GM12878 (cell line): ENCODE measurements at regions not wholly inside any gene's neighbourhood (a gene's known extent, or its start where the extent isn't known, plus 50 kb on each side); places are given as distances from the start of the nearest gene placed in this dataset.
A peak's percentile ranks its signal among the peaks of the same experiment; 100 is the strongest.

Experiments used
- CBX3 ChIP-seq: fragments of 200-600 bp; sonication (generic); IDR thresholded peaks from 2 replicates; pipeline ENCODE4 v1.6.1; 2016; ENCODE audit warnings: low read depth, borderline replicate concordance
- CEBPB ChIP-seq, 2 experiments: fragments of 150-350 bp in 1 of 2; IDR thresholded peaks; 2 replicates each; pipeline ENCODE4 v1.6.1; 2012 to 2014; ENCODE audit warnings: low read depth in 2 of 2, low read length in 2 of 2, borderline replicate concordance in 1 of 2, inconsistent platforms in 1 of 2
- CUX1 ChIP-seq: IDR thresholded peaks from 2 replicates; pipeline ENCODE4 v1.6.1; 2012; ENCODE audit warnings: improper control_type of control experiment, low read depth, low read length; ENCODE audit not compliant: insufficient replicate concordance
- EZH2 ChIP-seq: IDR thresholded peaks from 2 replicates; pipeline ENCODE4 v1.6.1; 2012; ENCODE audit warnings: low read depth, mild to moderate bottlenecking, control low read depth, inconsistent platforms, low read length, borderline replicate concordance; ENCODE audit not compliant: control insufficient read depth
- HCFC1 ChIP-seq: fragments of 150-350 bp; IDR thresholded peaks from 2 replicates; pipeline ENCODE4 v1.6.1; 2014; ENCODE audit warnings: low read length
- IKZF2 ChIP-seq, 2 experiments: fragments of 450-650 bp; IDR thresholded peaks; 2 replicates each; pipeline ENCODE4 v1.6.1; 2017; ENCODE audit warnings: mild to moderate bottlenecking in 2 of 2, moderate library complexity in 2 of 2
- KAT2A ChIP-seq: conservative IDR thresholded peaks from 2 replicates; pipeline ENCODE4 v1.6.1; 2011; ENCODE audit warnings: low read depth, low read length; ENCODE audit not compliant: control insufficient read depth
- MXI1 ChIP-seq: fragments of 150-350 bp; IDR thresholded peaks from 2 replicates; pipeline ENCODE4 v1.6.1; 2011; ENCODE audit warnings: low read depth, mild to moderate bottlenecking, inconsistent platforms, low read length, improper control_type of control experiment
- NR2C2 ChIP-seq: IDR thresholded peaks from 2 replicates; pipeline ENCODE4 v1.6.1; 2011; ENCODE audit warnings: borderline replicate concordance, low read depth; ENCODE audit not compliant: control insufficient read depth, insufficient read length
- POLR2A ChIP-seq: IDR thresholded peaks from 2 replicates; pipeline ENCODE4 v1.6.1; 2011; ENCODE audit warnings: low read depth, mild to moderate bottlenecking, low read length
- RELA ChIP-seq: fragments of 450-650 bp; IDR thresholded peaks from 2 replicates; pipeline ENCODE4 v1.8.0; 2014; ENCODE audit warnings: borderline replicate concordance; ENCODE audit not compliant: partially characterized antibody
- SMAD5 ChIP-seq: IDR thresholded peaks from 2 replicates; pipeline ENCODE4 v1.6.1; 2016; ENCODE audit warnings: antibody characterized with exemption, low read depth
- SP1 ChIP-seq: IDR thresholded peaks from one replicate; pipeline ENCODE4 v1.6.1; 2011; ENCODE audit warnings: low read depth, low read length
- WRNIP1 ChIP-seq: IDR thresholded peaks from 2 replicates; pipeline ENCODE4 v1.6.1; 2011; ENCODE audit warnings: low read depth, low read length, improper control_type of control experiment, borderline replicate concordance
- ZBTB11 ChIP-seq: fragments of 450-650 bp; formaldehyde crosslinking; IDR thresholded peaks from 2 replicates; pipeline ENCODE4 v1.5.0; 2022; ENCODE audit warnings: mild to moderate bottlenecking, missing genetic modification characterization
- TF ChIP-seq, protein P1 (sequence below): fragments of 150-350 bp; IDR thresholded peaks from 2 replicates; pipeline ENCODE4 v1.6.1; 2014; ENCODE audit warnings: mild to moderate bottlenecking, low read depth, low read length
- TF ChIP-seq, protein P2 (sequence below): IDR thresholded peaks from 2 replicates; pipeline ENCODE4 v1.6.1; 2012; ENCODE audit warnings: mild to moderate bottlenecking, low read depth, low read length

DNA sequence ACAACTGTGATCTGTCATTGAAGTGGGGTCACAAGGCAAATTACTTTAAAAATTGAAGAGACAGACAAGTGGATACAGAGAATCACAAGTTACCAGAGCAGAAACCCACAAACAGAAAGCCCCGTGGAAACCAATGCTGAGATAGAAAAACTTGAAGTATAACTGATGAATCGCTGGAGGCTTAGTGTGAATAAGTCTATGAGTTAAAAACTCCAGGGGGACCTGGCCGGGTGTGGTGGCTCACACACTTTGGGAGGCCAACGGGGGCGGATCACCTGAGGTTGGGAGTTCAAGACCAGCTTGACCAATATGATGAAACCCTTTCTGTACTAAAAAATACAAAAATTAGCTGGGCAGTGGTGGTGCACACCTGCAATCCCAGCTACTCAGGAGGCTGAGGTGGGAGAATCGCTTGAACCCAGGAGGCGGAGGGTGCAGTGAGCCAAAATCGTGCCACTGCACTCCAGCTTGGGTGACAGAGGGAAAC is 69.7 kb upstream of the ZNRF2 start (continued):
- TF ChIP-seq NR2C2 (no peak), CBX3 (no peak), SP1 (no peak), MXI1 (no peak), CEBPB (IDR thresholded peaks at IDR 0.05; ENCODE audit: borderline replicate concordance in 1 of 2, low read depth in 2 of 2, low read length in 2 of 2) (no peak), HCFC1 (no peak), POLR2A (no peak), CUX1 (no peak), EZH2 (no peak), KAT2A (no peak), ZBTB11 (CRISPR knock-in tag) (no peak), SMAD5 (no peak), IKZF2 (IDR thresholded peaks at IDR 0.05) (peak; percentile 69 to 70; a peak in 3 of 4 replicates), RELA (peak; percentile 7), WRNIP1 (no peak)
- TF ChIP-seq, protein P1, sequence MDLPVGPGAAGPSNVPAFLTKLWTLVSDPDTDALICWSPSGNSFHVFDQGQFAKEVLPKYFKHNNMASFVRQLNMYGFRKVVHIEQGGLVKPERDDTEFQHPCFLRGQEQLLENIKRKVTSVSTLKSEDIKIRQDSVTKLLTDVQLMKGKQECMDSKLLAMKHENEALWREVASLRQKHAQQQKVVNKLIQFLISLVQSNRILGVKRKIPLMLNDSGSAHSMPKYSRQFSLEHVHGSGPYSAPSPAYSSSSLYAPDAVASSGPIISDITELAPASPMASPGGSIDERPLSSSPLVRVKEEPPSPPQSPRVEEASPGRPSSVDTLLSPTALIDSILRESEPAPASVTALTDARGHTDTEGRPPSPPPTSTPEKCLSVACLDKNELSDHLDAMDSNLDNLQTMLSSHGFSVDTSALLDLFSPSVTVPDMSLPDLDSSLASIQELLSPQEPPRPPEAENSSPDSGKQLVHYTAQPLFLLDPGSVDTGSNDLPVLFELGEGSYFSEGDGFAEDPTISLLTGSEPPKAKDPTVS: no peak
- TF ChIP-seq, protein P2, sequence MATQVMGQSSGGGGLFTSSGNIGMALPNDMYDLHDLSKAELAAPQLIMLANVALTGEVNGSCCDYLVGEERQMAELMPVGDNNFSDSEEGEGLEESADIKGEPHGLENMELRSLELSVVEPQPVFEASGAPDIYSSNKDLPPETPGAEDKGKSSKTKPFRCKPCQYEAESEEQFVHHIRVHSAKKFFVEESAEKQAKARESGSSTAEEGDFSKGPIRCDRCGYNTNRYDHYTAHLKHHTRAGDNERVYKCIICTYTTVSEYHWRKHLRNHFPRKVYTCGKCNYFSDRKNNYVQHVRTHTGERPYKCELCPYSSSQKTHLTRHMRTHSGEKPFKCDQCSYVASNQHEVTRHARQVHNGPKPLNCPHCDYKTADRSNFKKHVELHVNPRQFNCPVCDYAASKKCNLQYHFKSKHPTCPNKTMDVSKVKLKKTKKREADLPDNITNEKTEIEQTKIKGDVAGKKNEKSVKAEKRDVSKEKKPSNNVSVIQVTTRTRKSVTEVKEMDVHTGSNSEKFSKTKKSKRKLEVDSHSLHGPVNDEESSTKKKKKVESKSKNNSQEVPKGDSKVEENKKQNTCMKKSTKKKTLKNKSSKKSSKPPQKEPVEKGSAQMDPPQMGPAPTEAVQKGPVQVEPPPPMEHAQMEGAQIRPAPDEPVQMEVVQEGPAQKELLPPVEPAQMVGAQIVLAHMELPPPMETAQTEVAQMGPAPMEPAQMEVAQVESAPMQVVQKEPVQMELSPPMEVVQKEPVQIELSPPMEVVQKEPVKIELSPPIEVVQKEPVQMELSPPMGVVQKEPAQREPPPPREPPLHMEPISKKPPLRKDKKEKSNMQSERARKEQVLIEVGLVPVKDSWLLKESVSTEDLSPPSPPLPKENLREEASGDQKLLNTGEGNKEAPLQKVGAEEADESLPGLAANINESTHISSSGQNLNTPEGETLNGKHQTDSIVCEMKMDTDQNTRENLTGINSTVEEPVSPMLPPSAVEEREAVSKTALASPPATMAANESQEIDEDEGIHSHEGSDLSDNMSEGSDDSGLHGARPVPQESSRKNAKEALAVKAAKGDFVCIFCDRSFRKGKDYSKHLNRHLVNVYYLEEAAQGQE: no peak
